B cell (primary cell): ENCODE measurements at regions not wholly inside any gene's neighbourhood (a gene's known extent, or its start where the extent isn't known, plus 50 kb on each side); places are given as distances from the start of the nearest gene placed in this dataset.
"Not testable (repeated sequence)": the region's sequence is repeated elsewhere in the genome, so short reads cannot be mapped to it uniquely, and the experiment has no call there.

Source experiments
- EZH2 ChIP-seq: IDR thresholded peaks from 2 replicates; pipeline ENCODE4 v1.6.1; 2012; ENCODE audit warnings: borderline replicate concordance, low read depth, mild to moderate bottlenecking, moderate library complexity, low read length; ENCODE audit not compliant: insufficient read depth, poor library complexity, severe bottlenecking
- TF ChIP-seq, protein P1 (sequence below): fragments of 200-600 bp; IDR thresholded peaks from one replicate; pipeline ENCODE4 v1.8.0; 2022; ENCODE audit warnings: antibody characterized with exemption, mild to moderate bottlenecking

DNA sequence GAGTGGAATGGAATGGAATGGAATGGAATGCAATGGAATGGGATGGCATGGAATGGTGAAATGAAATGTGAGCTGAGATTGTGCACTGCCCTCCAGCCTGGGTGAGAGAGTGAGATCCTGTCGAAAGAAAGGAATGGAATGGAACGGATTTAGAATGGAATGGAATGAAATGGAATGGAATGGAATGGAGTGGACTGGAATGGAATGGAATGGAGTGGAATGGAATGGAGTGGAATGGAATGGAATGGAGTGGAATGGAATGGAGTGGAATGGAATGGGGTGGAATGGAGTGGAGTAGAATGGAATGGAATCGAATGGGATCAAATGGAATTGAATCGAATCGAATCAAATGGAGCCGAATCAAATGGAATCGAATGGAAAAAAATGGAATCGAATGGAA is 354.2 kb upstream of the WSB1 start:
- TF ChIP-seq, protein P1, sequence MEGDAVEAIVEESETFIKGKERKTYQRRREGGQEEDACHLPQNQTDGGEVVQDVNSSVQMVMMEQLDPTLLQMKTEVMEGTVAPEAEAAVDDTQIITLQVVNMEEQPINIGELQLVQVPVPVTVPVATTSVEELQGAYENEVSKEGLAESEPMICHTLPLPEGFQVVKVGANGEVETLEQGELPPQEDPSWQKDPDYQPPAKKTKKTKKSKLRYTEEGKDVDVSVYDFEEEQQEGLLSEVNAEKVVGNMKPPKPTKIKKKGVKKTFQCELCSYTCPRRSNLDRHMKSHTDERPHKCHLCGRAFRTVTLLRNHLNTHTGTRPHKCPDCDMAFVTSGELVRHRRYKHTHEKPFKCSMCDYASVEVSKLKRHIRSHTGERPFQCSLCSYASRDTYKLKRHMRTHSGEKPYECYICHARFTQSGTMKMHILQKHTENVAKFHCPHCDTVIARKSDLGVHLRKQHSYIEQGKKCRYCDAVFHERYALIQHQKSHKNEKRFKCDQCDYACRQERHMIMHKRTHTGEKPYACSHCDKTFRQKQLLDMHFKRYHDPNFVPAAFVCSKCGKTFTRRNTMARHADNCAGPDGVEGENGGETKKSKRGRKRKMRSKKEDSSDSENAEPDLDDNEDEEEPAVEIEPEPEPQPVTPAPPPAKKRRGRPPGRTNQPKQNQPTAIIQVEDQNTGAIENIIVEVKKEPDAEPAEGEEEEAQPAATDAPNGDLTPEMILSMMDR: not testable (repeated sequence)
- not testable (repeated sequence) for TF ChIP-seq EZH2
